IPS-18a (cell line): ENCODE measurements at regions not wholly inside any gene's neighbourhood (a gene's known extent, or its start where the extent isn't known, plus 50 kb on each side); places are given as distances from the start of the nearest gene placed in this dataset.

Experiments used
- H3K27ac ChIP-seq: one replicate; pipeline ENCODE4 v1.5.1; 2013; ENCODE audit warnings: low read length
- H3K27me3 ChIP-seq: one replicate; pipeline ENCODE4 v1.6.1; 2013; ENCODE audit warnings: mild to moderate bottlenecking, low read length; ENCODE audit not compliant: control insufficient read depth, insufficient read depth
- H3K36me3 ChIP-seq: one replicate; pipeline ENCODE4 v1.6.1; 2013; ENCODE audit warnings: low read depth, low read length; ENCODE audit not compliant: control insufficient read depth
- H3K4me1 ChIP-seq: one replicate; pipeline ENCODE4 v1.6.1; 2013; ENCODE audit warnings: low read depth, low read length; ENCODE audit not compliant: control insufficient read depth
- H3K4me3 ChIP-seq: one replicate; pipeline ENCODE4 v1.5.1; 2013; ENCODE audit warnings: low read length
- H3K9ac ChIP-seq: one replicate; pipeline ENCODE4 v1.6.1; 2013; ENCODE audit warnings: mild to moderate bottlenecking, low read length, moderate library complexity
- H3K9me3 ChIP-seq: one replicate; pipeline ENCODE4 v1.6.1; 2013; ENCODE audit warnings: low read depth, low read length; ENCODE audit not compliant: control insufficient read depth

DNA sequence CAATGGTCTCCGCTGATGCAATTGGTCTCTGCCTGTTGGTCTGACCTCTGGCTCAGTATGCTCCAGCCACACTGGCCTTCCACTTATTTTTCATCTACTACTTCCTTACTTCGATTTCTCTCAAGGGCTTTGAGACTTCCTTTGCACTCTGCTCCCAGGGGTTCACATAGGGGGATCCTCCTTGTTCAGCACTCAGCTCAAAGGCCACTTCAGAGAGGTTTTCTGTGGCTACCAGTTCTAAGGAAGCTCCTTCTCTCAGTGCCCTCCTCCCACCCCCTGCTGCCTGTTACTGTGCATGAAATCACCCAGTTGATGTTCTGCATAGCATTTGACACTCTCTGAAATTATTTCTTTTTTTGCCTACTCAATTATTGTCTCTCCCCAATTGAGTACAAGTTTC, 476.4 kb downstream of the HS3ST3B1 start:
- no peaks in the 10 kb centered on the region for H3K9me3 ChIP-seq
- no peak overlapping the region for H3K9ac ChIP-seq
- H3K4me1 ChIP-seq = peaks cover 41% of the 10 kb centered on the region
- no peak overlapping the region for H3K4me3 ChIP-seq
- no peaks in the 10 kb centered on the region for H3K36me3 ChIP-seq
- H3K27me3 ChIP-seq = no peaks in the 10 kb centered on the region
- H3K27ac ChIP-seq = no peak overlapping the region

GRCh38 chr17:14776791-14777190, 475.9 kb downstream of the HS3ST3B1 start:
- Histone ChIP-seq H3K27ac (no peak overlapping the region), H3K27me3 (no peaks in the 10 kb centered on the region), H3K9me3 (no peaks in the 10 kb centered on the region), H3K4me3 (no peak overlapping the region), H3K36me3 (no peaks in the 10 kb centered on the region), H3K4me1 (peaks cover 41% of the 10 kb centered on the region), H3K9ac (no peak overlapping the region)

DNA sequence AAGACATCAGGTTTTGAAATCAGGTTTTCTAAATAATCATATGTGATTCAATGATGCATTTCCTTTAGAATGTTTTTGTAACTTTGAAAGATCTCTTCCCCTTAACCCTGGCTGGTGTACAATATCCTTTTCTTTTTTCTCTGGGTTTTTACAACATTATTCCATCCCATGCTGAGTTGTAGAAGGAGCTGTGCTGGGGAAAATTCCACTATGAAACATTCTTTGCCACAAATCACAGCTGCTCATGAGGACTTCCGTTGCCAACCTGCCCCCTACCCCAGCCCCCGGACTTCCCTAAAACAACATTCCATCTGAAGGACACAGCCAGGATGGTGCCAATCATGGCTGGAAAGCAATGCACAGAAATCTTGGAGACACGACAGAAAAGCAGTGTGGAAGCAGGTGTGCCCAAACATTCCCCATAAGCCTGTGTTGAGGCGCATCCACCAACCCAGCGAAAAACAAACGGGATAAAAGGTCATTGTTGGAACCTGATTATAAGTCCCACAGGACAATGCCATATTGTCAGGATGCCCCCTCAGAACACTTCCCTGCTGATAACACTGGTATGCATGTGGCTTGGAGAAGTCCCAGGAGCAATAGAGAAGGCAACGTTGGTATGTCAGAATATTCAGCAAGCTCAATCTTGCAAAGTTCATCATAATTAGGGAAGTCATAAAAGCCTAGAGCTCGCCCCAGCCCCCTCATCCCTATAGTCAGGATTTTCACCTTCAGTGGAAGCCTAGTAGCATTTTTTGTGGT, 475.0 kb downstream of the HS3ST3B1 start:
- H3K4me1 ChIP-seq = peaks cover 32% of the 10 kb centered on the region
- H3K4me3 ChIP-seq = no peak overlapping the region
- H3K36me3 ChIP-seq = no peaks in the 10 kb centered on the region
- no peaks in the 10 kb centered on the region for H3K27me3 ChIP-seq
- H3K9me3 ChIP-seq = no peaks in the 10 kb centered on the region
- H3K9ac ChIP-seq = no peak overlapping the region
- H3K27ac ChIP-seq = no peak overlapping the region

- H3K27me3 ChIP-seq = no peaks in the 10 kb centered on the region
- no peak overlapping the region for H3K4me3 ChIP-seq
- H3K27ac ChIP-seq = no peak overlapping the region
- H3K4me1 ChIP-seq = peaks cover 21% of the 10 kb centered on the region
- H3K9ac ChIP-seq = no peak overlapping the region
- no peaks in the 10 kb centered on the region for H3K9me3 ChIP-seq
- no peaks in the 10 kb centered on the region for H3K36me3 ChIP-seq
Measured at GRCh38 chr17:14774774-14775173, 473.9 kb downstream of the HS3ST3B1 start.

GRCh38 chr17:14772776-14773175, 471.9 kb downstream of the HS3ST3B1 start:
- Histone ChIP-seq H3K4me3 (no peak overlapping the region), H3K9ac (no peak overlapping the region), H3K9me3 (no peaks in the 10 kb centered on the region), H3K4me1 (peaks cover 4% of the 10 kb centered on the region), H3K36me3 (no peaks in the 10 kb centered on the region), H3K27me3 (no peaks in the 10 kb centered on the region), H3K27ac (no peak overlapping the region)

GRCh38 chr17:14771543-14771942, 470.7 kb downstream of the HS3ST3B1 start:
- no peaks in the 10 kb centered on the region for H3K9me3 ChIP-seq
- H3K4me1 ChIP-seq = peaks cover 4% of the 10 kb centered on the region
- no peak overlapping the region for H3K4me3 ChIP-seq
- H3K9ac ChIP-seq = no peak overlapping the region
- H3K27ac ChIP-seq = no peak overlapping the region
- no peaks in the 10 kb centered on the region for H3K27me3 ChIP-seq
- no peaks in the 10 kb centered on the region for H3K36me3 ChIP-seq

- Histone ChIP-seq H3K9me3 (no peaks in the 10 kb centered on the region), H3K27me3 (no peaks in the 10 kb centered on the region), H3K4me3 (no peak overlapping the region), H3K4me1 (no peaks in the 10 kb centered on the region), H3K27ac (no peak overlapping the region), H3K36me3 (no peaks in the 10 kb centered on the region), H3K9ac (no peak overlapping the region)
Measured at GRCh38 chr17:14768923-14769322, 468.0 kb downstream of the HS3ST3B1 start.

DNA sequence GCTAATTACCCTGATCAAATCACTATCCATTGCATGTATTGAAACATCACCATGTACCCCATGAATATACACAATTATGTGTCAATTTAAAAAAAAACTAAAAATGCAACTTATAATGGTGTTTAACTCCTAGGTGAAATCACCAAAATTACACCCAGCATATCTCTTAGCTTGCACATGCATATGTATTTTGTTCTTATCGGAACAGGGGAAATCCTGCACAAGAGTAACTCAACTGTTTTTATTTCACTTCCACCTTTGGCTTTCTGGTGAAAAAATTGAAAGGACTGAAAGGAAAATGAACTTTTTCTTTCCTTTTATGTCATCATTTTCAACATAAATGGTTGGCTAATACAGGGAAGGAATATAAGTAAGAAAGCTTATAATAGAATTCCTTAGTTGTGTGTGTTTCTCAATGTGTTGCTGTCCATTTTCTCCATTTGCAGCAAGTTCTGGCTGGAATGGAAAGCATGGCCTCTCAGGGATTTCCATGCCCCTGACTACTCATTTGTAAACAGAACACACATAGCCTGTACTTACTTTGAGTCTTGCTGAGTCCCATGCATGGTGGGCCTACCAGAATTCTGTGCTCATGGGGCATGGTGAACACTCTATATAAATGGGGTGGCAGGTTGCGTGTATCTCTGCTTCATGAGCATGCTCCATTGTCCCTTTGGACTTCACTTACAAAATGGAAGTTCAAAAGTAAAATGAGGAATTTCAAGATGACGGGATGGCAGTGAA, 462.0 kb downstream of the HS3ST3B1 start:
- Histone ChIP-seq H3K4me3 (no peak overlapping the region), H3K27ac (no peak overlapping the region), H3K36me3 (no peaks in the 10 kb centered on the region), H3K27me3 (no peaks in the 10 kb centered on the region), H3K9me3 (no peaks in the 10 kb centered on the region), H3K9ac (no peak overlapping the region), H3K4me1 (no peaks in the 10 kb centered on the region)

GRCh38 chr17:14760719-14761411, 460.0 kb downstream of the HS3ST3B1 start:
- H3K4me3 ChIP-seq = no peak overlapping the region
- no peaks in the 10 kb centered on the region for H3K36me3 ChIP-seq

GRCh38 chr17:14760212-14760611, 459.3 kb downstream of the HS3ST3B1 start:
- H3K27me3 ChIP-seq = no peaks in the 10 kb centered on the region
- H3K9me3 ChIP-seq = no peaks in the 10 kb centered on the region
- H3K9ac ChIP-seq = no peak overlapping the region
- no peak overlapping the region for H3K27ac ChIP-seq
- no peak overlapping the region for H3K4me3 ChIP-seq
- H3K36me3 ChIP-seq = no peaks in the 10 kb centered on the region
- no peaks in the 10 kb centered on the region for H3K4me1 ChIP-seq

More at GRCh38 chr17:14760719-14761411, 460.0 kb downstream of the HS3ST3B1 start:
- Histone ChIP-seq H3K9me3 (no peaks in the 10 kb centered on the region), H3K4me1 (no peaks in the 10 kb centered on the region), H3K27me3 (no peaks in the 10 kb centered on the region), H3K27ac (no peak overlapping the region), H3K9ac (no peak overlapping the region)

DNA sequence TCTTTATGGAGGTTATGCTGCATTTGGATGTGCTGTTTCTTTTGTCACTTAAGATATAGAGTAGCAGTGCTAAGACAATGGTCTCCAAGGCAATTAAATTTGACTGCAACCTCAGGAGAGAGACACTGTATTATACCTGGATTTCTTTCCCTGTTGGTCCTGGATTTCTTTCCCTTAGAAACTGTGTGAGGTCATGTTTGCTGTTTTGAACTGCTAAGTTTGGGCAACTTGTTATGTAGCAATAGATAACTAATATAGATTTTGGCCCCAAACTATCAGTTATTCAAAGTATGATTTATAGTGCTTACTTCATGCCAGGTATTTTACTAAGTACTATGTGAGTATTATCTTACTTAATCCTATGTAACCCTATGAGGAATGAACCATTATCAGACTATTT, 458.4 kb downstream of the HS3ST3B1 start:
- H3K9me3 ChIP-seq = no peaks in the 10 kb centered on the region
- H3K4me1 ChIP-seq = no peaks in the 10 kb centered on the region
- H3K27me3 ChIP-seq = no peaks in the 10 kb centered on the region
- H3K4me3 ChIP-seq = no peak overlapping the region
- no peak overlapping the region for H3K9ac ChIP-seq
- no peak overlapping the region for H3K27ac ChIP-seq
- no peaks in the 10 kb centered on the region for H3K36me3 ChIP-seq
